Transverse colon (tissue), 4 donors: ENCODE measurements at regions not wholly inside any gene's neighbourhood (a gene's known extent, or its start where the extent isn't known, plus 50 kb on each side); places are given as distances from the start of the nearest gene placed in this dataset.

Experiments
- CTCF ChIP-seq, 5 experiments: fragments of 200-600 bp in 3 of 5; fragments of 450-650 bp in 2 of 5; sonication (generic) in 3 of 5; IDR thresholded peaks; 1 replicate in 2 of 5; 2 replicates in 3 of 5; pipeline ENCODE4 v1.5.1; 2016 to 2017; ENCODE audit warnings: antibody characterized with exemption in 5 of 5, inconsistent platforms in 3 of 5, mild to moderate bottlenecking in 2 of 5, moderate library complexity in 1 of 5
- POLR2AphosphoS5 ChIP-seq, 3 donors: sonication (generic); formaldehyde crosslinking; IDR thresholded peaks; one replicate each; pipeline ENCODE4 v1.6.1; 2016; ENCODE audit warnings: antibody characterized with exemption in 3 of 3

GRCh38 chr5:117261948-117262571 is 687.4 kb upstream of the SEMA6A start:
- TF ChIP-seq CTCF (IDR thresholded peaks at IDR 0.05) = no peak
- no peak for TF ChIP-seq POLR2AphosphoS5 (IDR thresholded peaks at IDR 0.05)
